Effector memory CD8-positive, alpha-beta T cell (primary cell): ENCODE measurements at regions not wholly inside any gene's neighbourhood (a gene's known extent, or its start where the extent isn't known, plus 50 kb on each side); places are given as distances from the start of the nearest gene placed in this dataset.

ENCODE experiments used
- ATAC-seq: fragments of 150-1000 bp; cut with Tn5 transposase; replicated peaks from 2 replicates; pipeline ENCODE4 v1.10.0; 2021; ENCODE audit warnings: mild to moderate bottlenecking, moderate library complexity
- DNase-seq, 3 experiments: peaks; one replicate each; pipeline ENCODE4 v3.0.0; 2021
- H3K27ac Mint-ChIP-seq, 2 donors: one replicate each; pipeline ENCODE4 v1.8.0; 2022; ENCODE audit warnings: mild to moderate bottlenecking in 2 of 2, mixed read lengths in 2 of 2, moderate library complexity in 2 of 2
- H3K27me3 Mint-ChIP-seq, 2 donors: one replicate each; pipeline ENCODE4 v1.8.0; 2022; ENCODE audit warnings: mixed read lengths in 2 of 2
- H3K36me3 Mint-ChIP-seq: one replicate; pipeline ENCODE4 v1.8.0; 2022; ENCODE audit warnings: mild to moderate bottlenecking, moderate library complexity, mixed read lengths; ENCODE audit not compliant: insufficient read depth
- H3K4me1 Mint-ChIP-seq, 2 donors: one replicate each; pipeline ENCODE4 v1.8.0; 2022; ENCODE audit warnings: low read depth in 2 of 2, mixed read lengths in 2 of 2
- H3K4me3 Mint-ChIP-seq, 2 donors: one replicate each; pipeline ENCODE4 v1.8.0; 2022; ENCODE audit warnings: mild to moderate bottlenecking in 2 of 2, mixed read lengths in 2 of 2, moderate library complexity in 2 of 2
- H3K9me3 Mint-ChIP-seq, 2 donors: one replicate each; pipeline ENCODE4 v1.8.0; 2022; ENCODE audit warnings: mixed read lengths in 2 of 2

GRCh38 chr10:44466236-44466635 lies 81.3 kb upstream of the CXCL12 start:
- Mint-ChIP-seq H3K36me3 (no peaks in the 10 kb centered on the region), H3K9me3 (peaks cover 0 to 17% of the 10 kb centered on the region in 2 donors), H3K27me3 (peaks cover 19 to 34% of the 10 kb centered on the region in 2 donors), H3K4me1 (peaks cover 0 to 1% of the 10 kb centered on the region in 2 donors), H3K27ac (no peak overlapping the region), H3K4me3 (no peak overlapping the region)
- ATAC-seq (no peak), DNase-seq (no peak)

GRCh38 chr10:44467090-44467489 lies 82.2 kb upstream of the CXCL12 start:
- H3K27me3 Mint-ChIP-seq: peaks cover 12 to 34% of the 10 kb centered on the region in 2 donors
- no peaks in the 10 kb centered on the region for H3K36me3 Mint-ChIP-seq
- peaks cover 0 to 1% of the 10 kb centered on the region in 2 donors for H3K4me1 Mint-ChIP-seq
- H3K9me3 Mint-ChIP-seq: peaks cover 0 to 11% of the 10 kb centered on the region in 2 donors
- no peak for ATAC-seq
- no peak for DNase-seq
- H3K27ac Mint-ChIP-seq: no peak overlapping the region
- H3K4me3 Mint-ChIP-seq: no peak overlapping the region

- Mint-ChIP-seq H3K9me3 (peaks cover 0 to 6% of the 10 kb centered on the region in 2 donors), H3K36me3 (no peaks in the 10 kb centered on the region), H3K4me1 (peaks cover 0 to 1% of the 10 kb centered on the region in 2 donors), H3K4me3 (no peak overlapping the region), H3K27me3 (peaks cover 10 to 31% of the 10 kb centered on the region in 2 donors), H3K27ac (no peak overlapping the region)
- DNase-seq: no peak
- ATAC-seq: no peak
These were observed 83.0 kb upstream of the CXCL12 start for GRCh38 chr10:44467900-44468299.

GRCh38 chr10:44468525-44468924 lies 83.6 kb upstream of the CXCL12 start:
- no peak for DNase-seq
- Mint-ChIP-seq H3K27ac (no peak overlapping the region), H3K4me3 (no peak overlapping the region), H3K9me3 (peaks cover 0 to 6% of the 10 kb centered on the region in 2 donors), H3K27me3 (peaks cover 10 to 25% of the 10 kb centered on the region in 2 donors), H3K4me1 (peaks cover 0 to 1% of the 10 kb centered on the region in 2 donors), H3K36me3 (no peaks in the 10 kb centered on the region)
- no peak for ATAC-seq

DNA sequence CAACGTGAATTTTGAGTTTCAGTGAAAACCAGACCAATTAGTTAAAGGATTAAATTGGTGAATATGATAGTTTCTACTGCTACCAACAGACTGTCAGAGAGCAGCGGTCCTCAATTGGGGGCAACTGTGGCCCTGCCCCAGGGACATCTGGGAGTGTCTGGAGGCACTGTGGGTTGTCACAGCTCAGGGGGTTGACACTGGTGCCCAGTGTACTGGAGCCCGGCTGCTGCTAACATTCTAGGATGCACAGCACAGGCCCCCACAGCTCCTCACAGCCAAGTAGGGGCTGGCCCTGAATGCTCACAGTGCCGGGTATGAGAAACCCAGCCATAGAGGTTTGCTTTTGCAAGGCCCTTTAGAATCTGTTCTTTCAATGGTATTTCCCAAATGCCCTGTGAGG lies 84.1 kb upstream of the CXCL12 start:
- Mint-ChIP-seq H3K4me3 (no peak overlapping the region), H3K27me3 (peaks cover 10 to 20% of the 10 kb centered on the region in 2 donors), H3K9me3 (peaks cover 0 to 6% of the 10 kb centered on the region in 2 donors), H3K36me3 (no peaks in the 10 kb centered on the region), H3K27ac (no peak overlapping the region), H3K4me1 (peaks cover 0 to 1% of the 10 kb centered on the region in 2 donors)
- DNase-seq: no peak
- no peak for ATAC-seq

GRCh38 chr10:44470784-44471183 lies 85.9 kb upstream of the CXCL12 start:
- no peak overlapping the region for H3K27ac Mint-ChIP-seq
- ATAC-seq: no peak

GRCh38 chr10:44471410-44471809 lies 86.5 kb upstream of the CXCL12 start:
- peaks cover 12 to 22% of the 10 kb centered on the region in 2 donors for H3K27me3 Mint-ChIP-seq
- H3K4me3 Mint-ChIP-seq: no peak overlapping the region
- peaks cover 2 to 6% of the 10 kb centered on the region in 2 donors for H3K9me3 Mint-ChIP-seq
- H3K4me1 Mint-ChIP-seq: peaks cover 0 to 1% of the 10 kb centered on the region in 2 donors
- H3K36me3 Mint-ChIP-seq: no peaks in the 10 kb centered on the region
- no peak overlapping the region for H3K27ac Mint-ChIP-seq
- ATAC-seq (no peak), DNase-seq (no peak)

More at GRCh38 chr10:44470784-44471183, 85.9 kb upstream of the CXCL12 start:
- H3K36me3 Mint-ChIP-seq: no peaks in the 10 kb centered on the region
- no peak overlapping the region for H3K4me3 Mint-ChIP-seq
- H3K4me1 Mint-ChIP-seq: peaks cover 0 to 1% of the 10 kb centered on the region in 2 donors
- H3K9me3 Mint-ChIP-seq: peaks cover under 1 to 6% of the 10 kb centered on the region in 2 donors
- H3K27me3 Mint-ChIP-seq: peaks cover 14 to 20% of the 10 kb centered on the region in 2 donors
- DNase-seq: no peak

GRCh38 chr10:44473146-44473545 lies 88.2 kb upstream of the CXCL12 start:
- Mint-ChIP-seq H3K4me1 (peaks cover 0 to 1% of the 10 kb centered on the region in 2 donors), H3K27ac (no peak overlapping the region), H3K36me3 (no peaks in the 10 kb centered on the region), H3K9me3 (peaks cover 2 to 6% of the 10 kb centered on the region in 2 donors), H3K4me3 (no peak overlapping the region), H3K27me3 (peaks cover 6 to 13% of the 10 kb centered on the region in 2 donors)
- DNase-seq (no peak), ATAC-seq (no peak)

DNA sequence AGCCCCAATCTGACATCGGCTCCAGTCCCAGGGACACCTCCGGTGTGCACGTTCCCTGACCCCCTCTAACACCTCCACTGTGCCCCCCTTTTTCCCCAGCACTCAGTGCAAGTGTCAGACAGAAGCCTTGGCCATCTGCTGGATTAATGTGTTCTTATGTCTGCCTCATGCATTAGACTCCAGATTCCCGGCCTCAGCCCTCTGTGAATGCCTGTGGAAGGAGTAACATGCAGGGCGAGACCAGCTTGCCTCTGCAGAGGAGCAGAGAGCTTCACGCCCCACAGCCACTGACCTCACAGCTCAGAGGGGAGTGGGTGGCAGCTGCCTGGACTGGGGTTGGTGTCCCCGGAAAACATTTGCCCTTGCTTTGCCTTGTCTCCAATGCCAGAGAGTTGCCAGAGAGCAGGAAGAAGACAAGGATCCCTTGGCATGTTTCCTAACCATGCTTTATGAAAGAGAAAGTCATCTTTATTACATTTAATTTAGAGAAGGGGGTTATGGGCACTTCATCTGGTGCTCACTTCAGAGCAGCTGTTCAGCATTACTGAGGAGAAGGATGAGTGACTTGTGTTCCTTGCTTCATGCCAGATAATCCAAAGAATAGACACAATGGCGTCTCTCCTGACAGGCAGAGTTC lies 91.6 kb upstream of the CXCL12 start:
- peaks cover 13 to 20% of the 10 kb centered on the region in 2 donors for H3K27me3 Mint-ChIP-seq
- DNase-seq: no peak
- ATAC-seq: no peak
- no peaks in the 10 kb centered on the region for H3K4me1 Mint-ChIP-seq
- H3K36me3 Mint-ChIP-seq: no peaks in the 10 kb centered on the region
- peaks cover 4% of the 10 kb centered on the region in 2 donors for H3K9me3 Mint-ChIP-seq
- no peak overlapping the region for H3K27ac Mint-ChIP-seq
- no peak overlapping the region for H3K4me3 Mint-ChIP-seq

- no peak overlapping the region for H3K4me3 Mint-ChIP-seq
- no peak overlapping the region for H3K27ac Mint-ChIP-seq
- H3K9me3 Mint-ChIP-seq: peaks cover 4 to 7% of the 10 kb centered on the region in 2 donors
- no peaks in the 10 kb centered on the region for H3K36me3 Mint-ChIP-seq
- ATAC-seq (no peak), DNase-seq (no peak)
- H3K4me1 Mint-ChIP-seq: no peaks in the 10 kb centered on the region
- peaks cover 13 to 20% of the 10 kb centered on the region in 2 donors for H3K27me3 Mint-ChIP-seq
These were observed 92.1 kb upstream of the CXCL12 start for GRCh38 chr10:44477046-44477425.

DNA sequence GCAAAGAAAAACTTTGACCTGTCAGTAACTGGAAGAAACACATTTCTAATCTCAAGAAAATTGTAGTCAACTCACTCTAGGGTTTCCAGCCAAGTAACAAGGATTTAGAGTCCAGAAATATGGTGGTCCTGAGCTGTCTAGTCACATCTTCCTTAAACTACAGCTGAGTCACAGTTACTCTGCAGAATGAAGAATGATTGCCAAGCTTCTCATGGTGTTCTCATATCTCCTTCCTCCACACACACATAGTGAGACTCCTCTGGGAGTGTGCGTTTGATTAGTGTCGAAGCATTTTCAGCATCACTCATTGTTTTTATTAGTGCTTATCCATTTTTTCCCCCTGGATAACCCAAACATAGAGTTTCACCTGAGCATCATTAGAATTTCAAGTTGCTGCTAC lies 93.1 kb upstream of the CXCL12 start:
- no peaks in the 10 kb centered on the region for H3K4me1 Mint-ChIP-seq
- no peak overlapping the region for H3K4me3 Mint-ChIP-seq
- no peaks in the 10 kb centered on the region for H3K36me3 Mint-ChIP-seq
- peaks cover 13 to 20% of the 10 kb centered on the region in 2 donors for H3K27me3 Mint-ChIP-seq
- DNase-seq (no peak), ATAC-seq (no peak)
- peaks cover 4 to 7% of the 10 kb centered on the region in 2 donors for H3K9me3 Mint-ChIP-seq
- H3K27ac Mint-ChIP-seq: no peak overlapping the region

GRCh38 chr10:44478876-44479705 lies 94.2 kb upstream of the CXCL12 start:
- DNase-seq (no peak), ATAC-seq (no peak)
- Mint-ChIP-seq H3K4me1 (no peaks in the 10 kb centered on the region), H3K27ac (no peak overlapping the region), H3K4me3 (no peak overlapping the region), H3K27me3 (peaks cover 13 to 20% of the 10 kb centered on the region in 2 donors), H3K36me3 (no peaks in the 10 kb centered on the region), H3K9me3 (peaks cover 4 to 7% of the 10 kb centered on the region in 2 donors)

DNA sequence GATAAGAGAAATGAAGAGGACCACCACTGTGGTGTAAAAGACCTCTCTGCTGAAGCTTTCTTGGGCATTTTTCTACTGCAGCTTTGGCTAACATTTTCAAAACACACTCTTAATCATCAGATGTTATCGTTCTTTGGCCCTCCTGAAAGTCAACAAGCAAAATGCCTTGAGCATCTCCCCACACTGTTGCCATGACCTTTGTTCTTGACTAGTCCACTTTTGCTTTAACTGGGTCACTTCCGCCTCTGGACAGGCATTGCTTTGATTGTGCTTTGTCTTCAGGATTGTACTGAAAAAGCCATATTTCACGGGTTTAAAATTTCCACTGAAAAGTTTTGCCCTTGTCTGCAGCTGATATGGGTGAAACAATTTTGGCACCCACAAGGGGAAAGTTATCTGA lies 107.8 kb upstream of the CXCL12 start:
- Mint-ChIP-seq H3K27ac (no peak overlapping the region), H3K36me3 (no peaks in the 10 kb centered on the region), H3K4me3 (no peak overlapping the region), H3K27me3 (peaks cover 0 to 19% of the 10 kb centered on the region in 2 donors), H3K9me3 (peaks cover 10 to 23% of the 10 kb centered on the region in 2 donors), H3K4me1 (no peaks in the 10 kb centered on the region)
- ATAC-seq (no peak), DNase-seq (no peak)

DNA sequence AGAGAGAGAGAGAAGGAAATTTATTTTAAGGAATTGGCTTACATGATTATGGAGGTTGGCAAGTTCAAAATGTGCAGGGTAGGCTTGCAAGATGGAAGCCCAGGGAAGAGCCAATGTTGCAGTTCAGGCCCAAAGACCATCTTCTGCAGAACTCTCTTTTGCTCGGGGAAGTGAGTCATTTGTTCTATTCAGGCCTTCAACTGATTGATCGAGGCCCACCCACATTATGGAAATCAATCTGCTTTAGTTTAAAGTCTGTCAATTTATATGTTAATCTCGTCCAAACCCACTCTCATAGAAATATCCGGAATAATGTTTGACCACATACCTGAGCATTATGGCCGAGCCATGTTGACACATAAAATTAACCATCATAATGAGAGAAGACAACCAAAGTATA lies 113.3 kb upstream of the CXCL12 start:
- no peak for ATAC-seq
- no peaks in the 10 kb centered on the region for H3K4me1 Mint-ChIP-seq
- no peak for DNase-seq
- H3K27ac Mint-ChIP-seq: no peak overlapping the region
- H3K4me3 Mint-ChIP-seq: no peak overlapping the region
- no peaks in the 10 kb centered on the region for H3K36me3 Mint-ChIP-seq
- H3K27me3 Mint-ChIP-seq: no peaks in the 10 kb centered on the region
- H3K9me3 Mint-ChIP-seq: peaks cover 0 to 7% of the 10 kb centered on the region in 2 donors
